ENCODE measurements at regions not wholly inside any gene's neighbourhood (a gene's known extent, or its start where the extent isn't known, plus 50 kb on each side); places are given as distances from the start of the nearest gene placed in this dataset.

GRCh38 chrX:6852121-6852520 is 295.4 kb upstream of the STS start:
- H3K36me3 ChIP-seq (ENCODE audit: control insufficient read depth, insufficient read depth, low read length) = no peaks in the 10 kb centered on the region
- Mint-ChIP-seq H3K4me1 (ENCODE audit: low read depth, unreplicated experiment) (no peaks in the 10 kb centered on the region), H3K27ac (ENCODE audit: unreplicated experiment) (no peak overlapping the region), H3K4me3 (ENCODE audit: unreplicated experiment) (no peak overlapping the region), H3K9me3 (ENCODE audit: unreplicated experiment) (no peaks in the 10 kb centered on the region), H3K36me3 (ENCODE audit: insufficient read depth, unreplicated experiment) (no peaks in the 10 kb centered on the region), H3K27me3 (ENCODE audit: insufficient read depth, unreplicated experiment) (no peaks in the 10 kb centered on the region)
- H3K4me1 ChIP-seq = no peaks in the 10 kb centered on the region
- ChIA-PET POLR2A (no interaction called here), CTCF (no interaction called here)
- H3K27me3 ChIP-seq (replicated peaks; ENCODE audit: control insufficient read depth, insufficient read depth, low read length) = no peaks in the 10 kb centered on the region
- no TSS peak for BruUV-seq (replicated peaks)
- intact Hi-C loops (cut with micrococcal nuclease; ENCODE audit: unreplicated experiment) = no loop called here
- no peak for DNase-seq
- no peak for TF ChIP-seq CTCF (IDR thresholded peaks at IDR 0.05; ENCODE audit: insufficient read depth in 1 of 2, low read depth in 1 of 2, low read length in 1 of 2, severe bottlenecking in 1 of 2, unreplicated experiment in 1 of 2)
- no peak overlapping the region for H3K4me3 ChIP-seq (ENCODE audit: low read depth, low read length)
- H3K9me3 ChIP-seq = no peaks in the 10 kb centered on the region

GRCh38 chrX:6851140-6851539 is 296.4 kb upstream of the STS start:
- BruUV-seq (replicated peaks) = no TSS peak
- Mint-ChIP-seq H3K27ac (ENCODE audit: unreplicated experiment) (no peak overlapping the region), H3K4me1 (ENCODE audit: low read depth, unreplicated experiment) (no peaks in the 10 kb centered on the region), H3K4me3 (ENCODE audit: unreplicated experiment) (no peak overlapping the region), H3K9me3 (ENCODE audit: unreplicated experiment) (no peaks in the 10 kb centered on the region), H3K27me3 (ENCODE audit: insufficient read depth, unreplicated experiment) (no peaks in the 10 kb centered on the region), H3K36me3 (ENCODE audit: insufficient read depth, unreplicated experiment) (no peaks in the 10 kb centered on the region)
- Histone ChIP-seq H3K4me3 (ENCODE audit: low read depth, low read length) (no peak overlapping the region), H3K36me3 (ENCODE audit: control insufficient read depth, insufficient read depth, low read length) (no peaks in the 10 kb centered on the region), H3K9me3 (no peaks in the 10 kb centered on the region), H3K27me3 (replicated peaks; ENCODE audit: control insufficient read depth, insufficient read depth, low read length) (no peaks in the 10 kb centered on the region), H3K4me1 (no peaks in the 10 kb centered on the region)
- no peak for TF ChIP-seq CTCF (IDR thresholded peaks at IDR 0.05; ENCODE audit: insufficient read depth in 1 of 2, low read depth in 1 of 2, low read length in 1 of 2, severe bottlenecking in 1 of 2, unreplicated experiment in 1 of 2)
- POLR2A ChIA-PET = no interaction called here
- intact Hi-C loops (cut with micrococcal nuclease; ENCODE audit: unreplicated experiment) = no loop called here
- CTCF ChIA-PET = no interaction called here
- no peak for DNase-seq

- no TSS peak for BruUV-seq (replicated peaks)
- Histone ChIP-seq H3K9me3 (no peaks in the 10 kb centered on the region), H3K36me3 (ENCODE audit: control insufficient read depth, insufficient read depth, low read length) (no peaks in the 10 kb centered on the region), H3K4me3 (ENCODE audit: low read depth, low read length) (no peak overlapping the region), H3K27me3 (replicated peaks; ENCODE audit: control insufficient read depth, insufficient read depth, low read length) (no peaks in the 10 kb centered on the region), H3K4me1 (no peaks in the 10 kb centered on the region)
- Mint-ChIP-seq H3K4me3 (ENCODE audit: unreplicated experiment) (no peak overlapping the region), H3K27ac (ENCODE audit: unreplicated experiment) (no peak overlapping the region), H3K9me3 (ENCODE audit: unreplicated experiment) (no peaks in the 10 kb centered on the region), H3K4me1 (ENCODE audit: low read depth, unreplicated experiment) (no peaks in the 10 kb centered on the region), H3K36me3 (ENCODE audit: insufficient read depth, unreplicated experiment) (no peaks in the 10 kb centered on the region), H3K27me3 (ENCODE audit: insufficient read depth, unreplicated experiment) (no peaks in the 10 kb centered on the region)
- TF ChIP-seq CTCF (IDR thresholded peaks at IDR 0.05; ENCODE audit: insufficient read depth in 1 of 2, low read depth in 1 of 2, low read length in 1 of 2, severe bottlenecking in 1 of 2, unreplicated experiment in 1 of 2) = no peak
- CTCF ChIA-PET = no interaction called here
- DNase-seq = peak in 1 of 2 experiments; percentile 0
- POLR2A ChIA-PET = no interaction called here
- intact Hi-C loops (cut with micrococcal nuclease; ENCODE audit: unreplicated experiment) = no loop called here
Observed at GRCh38 chrX:6849716-6850414, 297.6 kb upstream of the STS start.

Measured in Caco-2 (cell line).